ENCODE measurements at regions not wholly inside any gene's neighbourhood (a gene's known extent, or its start where the extent isn't known, plus 50 kb on each side); places are given as distances from the start of the nearest gene placed in this dataset.

DNA sequence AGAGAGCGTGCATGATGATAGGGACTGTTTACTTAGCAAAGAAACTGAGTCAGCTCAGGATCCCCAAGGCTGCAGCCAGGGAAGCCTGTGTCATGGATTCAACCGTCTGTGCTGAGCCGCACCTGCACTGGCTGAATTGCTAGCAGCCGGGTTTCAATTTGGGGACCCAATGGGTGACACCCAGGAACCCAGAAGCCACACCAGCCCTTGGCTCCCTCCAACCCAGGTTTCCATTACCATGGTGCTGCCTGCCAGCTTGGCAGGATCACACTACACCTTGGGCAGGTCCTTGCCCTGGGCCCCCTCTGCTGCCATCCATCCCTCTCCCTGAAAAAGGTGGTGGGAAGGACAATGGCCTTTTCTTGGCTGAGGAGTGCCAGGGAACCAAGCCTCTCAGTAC, 64.0 kb upstream of the CLDN14 start:
- TF ChIP-seq ZNF274 (CRISPR knock-in tag; IDR thresholded peaks at IDR 0.05) (no peak), ZBTB7A (CRISPR knock-in tag; IDR thresholded peaks at IDR 0.05) (no peak), EP300 (IDR thresholded peaks at IDR 0.05; ENCODE audit: low read depth in 2 of 2, low read length in 2 of 2) (no peak), EP300 (CRISPR knock-in tag; IDR thresholded peaks at IDR 0.05; ENCODE audit: borderline replicate concordance) (no peak), FOXM1 (CRISPR knock-in tag; IDR thresholded peaks at IDR 0.05) (no peak), THYN1 (CRISPR knock-in tag; IDR thresholded peaks at IDR 0.05; ENCODE audit: borderline replicate concordance, low read depth) (no peak)
- TF ChIP-seq, protein P1, sequence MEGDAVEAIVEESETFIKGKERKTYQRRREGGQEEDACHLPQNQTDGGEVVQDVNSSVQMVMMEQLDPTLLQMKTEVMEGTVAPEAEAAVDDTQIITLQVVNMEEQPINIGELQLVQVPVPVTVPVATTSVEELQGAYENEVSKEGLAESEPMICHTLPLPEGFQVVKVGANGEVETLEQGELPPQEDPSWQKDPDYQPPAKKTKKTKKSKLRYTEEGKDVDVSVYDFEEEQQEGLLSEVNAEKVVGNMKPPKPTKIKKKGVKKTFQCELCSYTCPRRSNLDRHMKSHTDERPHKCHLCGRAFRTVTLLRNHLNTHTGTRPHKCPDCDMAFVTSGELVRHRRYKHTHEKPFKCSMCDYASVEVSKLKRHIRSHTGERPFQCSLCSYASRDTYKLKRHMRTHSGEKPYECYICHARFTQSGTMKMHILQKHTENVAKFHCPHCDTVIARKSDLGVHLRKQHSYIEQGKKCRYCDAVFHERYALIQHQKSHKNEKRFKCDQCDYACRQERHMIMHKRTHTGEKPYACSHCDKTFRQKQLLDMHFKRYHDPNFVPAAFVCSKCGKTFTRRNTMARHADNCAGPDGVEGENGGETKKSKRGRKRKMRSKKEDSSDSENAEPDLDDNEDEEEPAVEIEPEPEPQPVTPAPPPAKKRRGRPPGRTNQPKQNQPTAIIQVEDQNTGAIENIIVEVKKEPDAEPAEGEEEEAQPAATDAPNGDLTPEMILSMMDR (CRISPR knock-in tag; IDR thresholded peaks at IDR 0.05) = no peak

Data from HepG2 (cell line).